GM10266 (cell line): ENCODE measurements at regions not wholly inside any gene's neighbourhood (a gene's known extent, or its start where the extent isn't known, plus 50 kb on each side); places are given as distances from the start of the nearest gene placed in this dataset.

Experiments used
- DNase-seq: peaks from one replicate; pipeline ENCODE4 v3.0.0; 2012; ENCODE audit errors: extremely low spot score
- CTCF ChIP-seq: IDR thresholded peaks from 2 replicates; pipeline ENCODE4 v1.5.1; 2012; ENCODE audit warnings: mild to moderate bottlenecking, low read depth; ENCODE audit not compliant: control insufficient read depth, insufficient read depth; ENCODE audit errors: missing control alignments

- TF ChIP-seq CTCF: no peak
- no peak for DNase-seq
Measured at GRCh38 chr13:84431646-84432045, 549.4 kb upstream of the SLITRK1 start.

- DNase-seq: no peak
- no peak for TF ChIP-seq CTCF
Measured at GRCh38 chr13:84430446-84430845, 548.2 kb upstream of the SLITRK1 start.

- no peak for DNase-seq
- no peak for TF ChIP-seq CTCF
Measured at GRCh38 chr13:84430015-84430414, 547.7 kb upstream of the SLITRK1 start.

GRCh38 chr13:84418041-84418440 lies 535.8 kb upstream of the SLITRK1 start:
- no peak for DNase-seq
- no peak for TF ChIP-seq CTCF

GRCh38 chr13:84417416-84417815 lies 535.1 kb upstream of the SLITRK1 start:
- DNase-seq: no peak
- TF ChIP-seq CTCF: no peak

- no peak for TF ChIP-seq CTCF
Measured at GRCh38 chr13:84413016-84413415, 530.7 kb upstream of the SLITRK1 start.

GRCh38 chr13:84405286-84405685 lies 523.0 kb upstream of the SLITRK1 start:
- TF ChIP-seq CTCF: no peak
- DNase-seq: no peak

More at GRCh38 chr13:84413016-84413415, 530.7 kb upstream of the SLITRK1 start:
- no peak for DNase-seq
